ENCODE measurements at regions not wholly inside any gene's neighbourhood (a gene's known extent, or its start where the extent isn't known, plus 50 kb on each side); places are given as distances from the start of the nearest gene placed in this dataset.
A peak's percentile ranks its signal among the peaks of the same experiment; 100 is the strongest.

DNA sequence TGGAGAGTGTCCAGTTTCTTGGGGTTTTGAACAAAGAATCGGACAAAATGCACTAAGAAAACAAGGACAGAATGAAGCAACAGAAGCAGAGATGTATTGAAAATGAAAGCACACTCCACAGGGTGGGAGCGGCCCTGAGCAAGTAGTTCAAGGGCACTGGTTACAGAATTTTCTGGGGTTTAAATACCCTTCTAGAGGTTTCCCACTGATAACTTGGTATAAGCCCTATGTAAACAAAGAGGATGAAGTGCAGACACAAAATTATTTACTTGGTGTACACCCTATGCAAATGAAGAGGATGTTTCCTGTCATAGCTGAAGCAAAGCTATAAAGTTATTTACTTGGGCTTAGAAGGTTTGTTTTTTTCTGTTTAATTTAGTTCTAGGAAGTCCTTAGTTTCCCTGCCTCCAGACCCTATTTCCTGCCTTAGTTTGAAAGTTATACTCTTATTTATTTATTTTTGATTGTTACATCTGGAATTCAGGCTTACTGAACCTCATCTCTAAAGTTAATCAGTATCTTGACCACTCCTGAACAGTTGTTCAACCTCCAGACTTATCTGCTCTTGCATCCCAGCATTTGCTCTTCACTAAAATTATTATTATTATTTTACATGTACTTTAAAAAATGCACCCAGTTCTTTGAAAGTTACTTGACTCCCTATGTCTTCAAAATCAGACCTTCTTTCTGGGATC, 193.5 kb downstream of the SPP2 start:
- FAIRE-seq (peak; percentile 56), DNase-seq (ENCODE audit: low read depth, low spot score) (no peak)
- TF ChIP-seq, protein P1, sequence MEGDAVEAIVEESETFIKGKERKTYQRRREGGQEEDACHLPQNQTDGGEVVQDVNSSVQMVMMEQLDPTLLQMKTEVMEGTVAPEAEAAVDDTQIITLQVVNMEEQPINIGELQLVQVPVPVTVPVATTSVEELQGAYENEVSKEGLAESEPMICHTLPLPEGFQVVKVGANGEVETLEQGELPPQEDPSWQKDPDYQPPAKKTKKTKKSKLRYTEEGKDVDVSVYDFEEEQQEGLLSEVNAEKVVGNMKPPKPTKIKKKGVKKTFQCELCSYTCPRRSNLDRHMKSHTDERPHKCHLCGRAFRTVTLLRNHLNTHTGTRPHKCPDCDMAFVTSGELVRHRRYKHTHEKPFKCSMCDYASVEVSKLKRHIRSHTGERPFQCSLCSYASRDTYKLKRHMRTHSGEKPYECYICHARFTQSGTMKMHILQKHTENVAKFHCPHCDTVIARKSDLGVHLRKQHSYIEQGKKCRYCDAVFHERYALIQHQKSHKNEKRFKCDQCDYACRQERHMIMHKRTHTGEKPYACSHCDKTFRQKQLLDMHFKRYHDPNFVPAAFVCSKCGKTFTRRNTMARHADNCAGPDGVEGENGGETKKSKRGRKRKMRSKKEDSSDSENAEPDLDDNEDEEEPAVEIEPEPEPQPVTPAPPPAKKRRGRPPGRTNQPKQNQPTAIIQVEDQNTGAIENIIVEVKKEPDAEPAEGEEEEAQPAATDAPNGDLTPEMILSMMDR (optimal IDR thresholded peaks at IDR 0.05 in 1 of 3, IDR thresholded peaks at IDR 0.05 in 1 of 3, conservative IDR thresholded peaks at IDR 0.05 in 1 of 3; ENCODE audit: extremely low read depth in 1 of 3, insufficient read depth in 2 of 3, low read length in 3 of 3) = no peak
- TF ChIP-seq EZH2 (IDR thresholded peaks at IDR 0.05; ENCODE audit: low read length) = no peak

DNA sequence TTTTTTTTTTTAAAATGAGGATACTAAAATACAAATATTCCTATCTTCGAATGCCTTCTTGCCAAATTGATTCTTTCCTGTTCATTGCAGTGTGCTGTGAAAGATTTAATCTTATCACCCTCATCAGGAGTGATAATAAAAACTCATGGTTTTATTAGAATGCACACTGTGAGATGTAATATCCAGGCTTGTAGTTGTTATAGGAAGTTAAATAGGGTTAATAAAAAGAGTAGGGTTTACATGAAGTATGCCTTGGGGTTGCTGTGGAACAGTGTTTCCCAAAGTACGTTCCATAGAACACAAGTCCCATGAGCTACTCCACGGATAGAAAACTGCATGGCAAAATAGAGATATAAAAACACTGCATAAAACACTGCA, 191.9 kb downstream of the SPP2 start:
- Histone ChIP-seq H3K9ac (ENCODE audit: control insufficient read depth, extremely low read depth, insufficient read depth, low read length) (peak overlapping the region; percentile 78), H3K36me3 (ENCODE audit: control insufficient read depth in 2 of 2, extremely low read depth in 1 of 2, insufficient read depth in 2 of 2, low read length in 2 of 2) (no peaks in the 10 kb centered on the region), H3K9me3 (ENCODE audit: control insufficient read depth, low read depth, low read length) (peaks cover 5% of the 10 kb centered on the region), H3K27ac (ENCODE audit: control insufficient read depth, insufficient read depth, low read length) (peak overlapping the region; percentile 97), H3K9me1 (ENCODE audit: control insufficient read depth, extremely low read depth, insufficient read depth, low read length) (no peaks in the 10 kb centered on the region), H3K79me2 (ENCODE audit: control insufficient read depth, insufficient read depth, low read length) (no peaks in the 10 kb centered on the region), H2AFZ (ENCODE audit: control insufficient read depth, low read length) (no peak overlapping the region), H3K27me3 (ENCODE audit: control insufficient read depth, extremely low read depth, insufficient read depth, low read length) (no peaks in the 10 kb centered on the region), H3K4me2 (ENCODE audit: control insufficient read depth, extremely low read depth, insufficient read depth, low read depth, low read length) (peak overlapping the region; percentile 77), H4K20me1 (ENCODE audit: control insufficient read depth, extremely low read depth, insufficient read depth, low read length) (no peaks in the 10 kb centered on the region), H3K4me1 (ENCODE audit: control insufficient read depth, extremely low read depth, insufficient read depth, low read length) (peaks cover 62% of the 10 kb centered on the region), H3K4me3 (ENCODE audit: control insufficient read depth in 2 of 3, extremely low read depth in 1 of 3, insufficient read depth in 2 of 3, low read depth in 1 of 3, low read length in 3 of 3) (no peak overlapping the region)
- dilution Hi-C loops (cut with MboI; ENCODE audit: extremely low pct_ligation_motif_present, low sequenced_read_pairs) = no loop called here
- FAIRE-seq (no peak), DNase-seq (ENCODE audit: low read depth, low spot score) (no peak)
- TF ChIP-seq, protein P1 (optimal IDR thresholded peaks at IDR 0.05 in 1 of 3, IDR thresholded peaks at IDR 0.05 in 1 of 3, conservative IDR thresholded peaks at IDR 0.05 in 1 of 3; ENCODE audit: extremely low read depth in 1 of 3, insufficient read depth in 2 of 3, low read length in 3 of 3) = no peak
- no peak for TF ChIP-seq EZH2 (IDR thresholded peaks at IDR 0.05; ENCODE audit: low read length)

More for the DNA sequence above, 193.5 kb downstream of the SPP2 start:
- Histone ChIP-seq H3K4me1 (ENCODE audit: control insufficient read depth, extremely low read depth, insufficient read depth, low read length) (peaks cover 69% of the 10 kb centered on the region), H3K79me2 (ENCODE audit: control insufficient read depth, insufficient read depth, low read length) (no peaks in the 10 kb centered on the region), H3K9me3 (ENCODE audit: control insufficient read depth, low read depth, low read length) (peaks cover 3% of the 10 kb centered on the region), H3K4me2 (ENCODE audit: control insufficient read depth, extremely low read depth, insufficient read depth, low read depth, low read length) (peak overlapping the region; percentile 64), H2AFZ (ENCODE audit: control insufficient read depth, low read length) (no peak overlapping the region), H4K20me1 (ENCODE audit: control insufficient read depth, extremely low read depth, insufficient read depth, low read length) (no peaks in the 10 kb centered on the region), H3K4me3 (ENCODE audit: control insufficient read depth in 2 of 3, extremely low read depth in 1 of 3, insufficient read depth in 2 of 3, low read depth in 1 of 3, low read length in 3 of 3) (no peak overlapping the region), H3K9me1 (ENCODE audit: control insufficient read depth, extremely low read depth, insufficient read depth, low read length) (no peaks in the 10 kb centered on the region), H3K27ac (ENCODE audit: control insufficient read depth, insufficient read depth, low read length) (peak overlapping the region; percentile 97), H3K36me3 (ENCODE audit: control insufficient read depth in 2 of 2, extremely low read depth in 1 of 2, insufficient read depth in 2 of 2, low read length in 2 of 2) (no peaks in the 10 kb centered on the region), H3K9ac (ENCODE audit: control insufficient read depth, extremely low read depth, insufficient read depth, low read length) (peak overlapping the region; percentile 57), H3K27me3 (ENCODE audit: control insufficient read depth, extremely low read depth, insufficient read depth, low read length) (no peaks in the 10 kb centered on the region)
- dilution Hi-C loops (cut with MboI; ENCODE audit: extremely low pct_ligation_motif_present, low sequenced_read_pairs) = no loop called here

Data from keratinocyte (primary cell).